Smooth muscle cell of the brain vasculature (primary cell): ENCODE measurements at regions not wholly inside any gene's neighbourhood (a gene's known extent, or its start where the extent isn't known, plus 50 kb on each side); places are given as distances from the start of the nearest gene placed in this dataset.
"Not testable (repeated sequence)": the region's sequence is repeated elsewhere in the genome, so short reads cannot be mapped to it uniquely, and the experiment has no call there.

Experiments
- DNase-seq: peaks from one replicate; pipeline ENCODE4 v3.0.0-alpha.2; 2012; ENCODE audit warnings: low read depth, low spot score

GRCh38 chr4:97073194-97073593 is 1070.1 kb downstream of the STPG2 start:
- no peak for DNase-seq

- DNase-seq: no peak
Observed at GRCh38 chr4:97074531-97074930, 1068.7 kb downstream of the STPG2 start.

GRCh38 chr4:97081951-97082350 is 1061.3 kb downstream of the STPG2 start:
- DNase-seq: no peak

- not testable (repeated sequence) for DNase-seq
Observed at GRCh38 chr4:97097036-97097435, 1046.2 kb downstream of the STPG2 start.

- DNase-seq: not testable (repeated sequence)
Observed at GRCh38 chr4:97101171-97101570, 1042.1 kb downstream of the STPG2 start.

DNA sequence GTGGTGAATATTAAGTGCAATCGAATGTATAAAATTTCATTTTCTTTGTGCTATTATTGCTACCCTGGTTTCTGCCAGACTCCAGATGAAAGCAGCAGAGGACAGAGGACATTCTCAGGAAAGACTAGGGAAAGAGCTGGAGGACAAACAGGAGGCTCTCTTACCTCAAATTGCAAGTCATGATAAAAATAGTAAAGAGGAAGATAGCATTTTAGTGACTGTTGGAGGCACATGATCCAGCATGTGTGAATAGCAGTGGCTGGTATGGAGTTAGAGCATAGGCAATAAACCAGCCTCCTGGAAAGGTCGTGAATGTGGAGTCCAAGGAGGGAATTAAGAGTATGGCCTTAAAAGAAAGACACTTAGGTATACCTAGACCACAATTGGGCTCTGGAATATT is 1040.0 kb downstream of the STPG2 start:
- DNase-seq: no peak

- no peak for DNase-seq
Observed at GRCh38 chr4:97104006-97104405, 1039.3 kb downstream of the STPG2 start.

DNA sequence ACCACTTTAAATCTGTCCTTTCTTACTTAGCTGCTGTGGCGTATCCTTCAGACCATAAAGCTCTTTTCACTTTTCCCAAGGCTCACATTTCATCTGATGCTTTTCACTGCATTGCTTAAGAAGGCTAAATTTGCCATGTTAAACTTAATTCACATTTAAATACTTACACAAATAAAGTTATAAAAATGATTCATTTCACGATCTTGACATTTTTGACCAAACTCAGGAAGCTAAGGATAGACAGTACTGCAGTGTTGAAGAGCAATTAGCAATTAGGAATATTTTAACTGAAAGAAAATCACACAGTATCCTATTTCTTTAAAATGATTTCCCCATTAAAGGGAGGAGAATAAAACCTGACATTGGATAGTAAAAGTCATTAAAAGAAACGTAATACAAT is 1038.6 kb downstream of the STPG2 start:
- DNase-seq: no peak

DNA sequence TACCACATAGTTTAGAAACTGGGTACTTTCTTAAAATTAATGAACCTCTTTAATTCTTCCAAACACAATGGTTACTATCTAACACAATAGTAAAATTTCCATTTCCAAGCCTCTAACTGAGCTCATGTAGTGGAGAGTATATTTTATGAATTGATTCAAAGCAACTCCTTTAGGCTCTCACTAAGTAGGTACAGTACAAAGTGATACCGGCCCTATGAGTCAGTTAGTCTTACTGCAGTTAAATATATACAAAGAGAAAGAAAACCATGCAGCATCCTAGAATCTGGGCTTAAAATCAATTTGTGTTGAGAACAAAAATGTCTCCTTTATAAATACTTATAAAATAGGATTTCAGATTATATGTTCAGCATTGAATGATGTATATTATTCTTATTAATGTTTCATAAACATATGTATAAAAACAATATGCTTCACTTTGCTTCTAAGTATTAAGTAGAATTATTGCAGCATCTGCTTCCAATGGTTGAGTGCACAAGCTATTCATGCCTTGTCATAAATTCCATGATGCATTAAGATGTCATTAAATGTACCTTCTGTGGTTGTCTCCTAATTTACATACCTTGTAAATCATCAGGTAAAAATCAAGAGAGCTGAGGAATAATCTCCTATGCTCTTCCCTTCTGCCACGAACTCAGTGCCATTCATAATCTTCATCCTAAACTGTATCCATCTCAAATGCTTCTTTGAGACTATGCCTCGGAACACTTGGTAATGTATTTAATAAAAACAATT is 1037.8 kb downstream of the STPG2 start:
- DNase-seq: no peak

- DNase-seq: no peak
Observed at GRCh38 chr4:97106161-97106560, 1037.1 kb downstream of the STPG2 start.

GRCh38 chr4:97110506-97110905 is 1032.8 kb downstream of the STPG2 start:
- no peak for DNase-seq

- DNase-seq: no peak
Observed at GRCh38 chr4:97116511-97116910, 1026.8 kb downstream of the STPG2 start.

DNA sequence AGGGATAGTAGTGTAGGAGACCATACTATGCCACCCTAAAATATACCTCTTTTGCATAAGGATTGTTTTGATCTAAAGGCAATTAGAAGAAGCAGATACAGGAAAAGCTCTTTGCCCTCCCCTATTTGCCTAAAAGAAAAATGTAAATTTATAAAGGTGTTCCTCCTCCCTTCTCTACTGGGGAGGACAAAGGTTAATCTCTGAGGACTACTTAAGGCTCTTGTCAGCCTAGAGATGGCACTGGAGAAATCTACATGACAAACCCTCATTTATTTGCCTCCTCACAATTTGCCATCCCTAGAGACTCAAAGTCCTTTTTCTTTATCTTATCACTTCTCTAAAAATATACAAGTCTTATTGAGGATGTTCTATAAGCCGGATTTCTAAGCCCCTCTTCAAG is 1021.8 kb downstream of the STPG2 start:
- no peak for DNase-seq

DNA sequence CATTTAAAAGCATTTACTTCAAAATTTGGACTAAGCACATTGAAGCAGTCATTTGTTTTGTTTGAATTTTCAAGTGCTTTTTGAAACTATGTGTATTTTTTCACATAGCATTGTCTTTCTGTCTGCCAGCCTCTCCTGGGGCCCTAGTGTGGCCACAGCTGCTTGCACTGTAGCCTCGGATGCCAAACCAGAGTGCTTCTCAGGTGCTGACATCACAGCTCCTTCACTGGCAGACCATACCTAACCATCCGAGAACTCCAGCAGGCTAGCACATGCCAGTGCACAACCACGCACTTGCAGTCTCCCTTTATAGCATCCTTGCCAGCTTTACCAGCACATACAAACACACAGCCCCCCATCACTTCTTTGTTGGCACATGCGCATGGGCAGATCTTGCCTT is 1019.7 kb downstream of the STPG2 start:
- no peak for DNase-seq

DNA sequence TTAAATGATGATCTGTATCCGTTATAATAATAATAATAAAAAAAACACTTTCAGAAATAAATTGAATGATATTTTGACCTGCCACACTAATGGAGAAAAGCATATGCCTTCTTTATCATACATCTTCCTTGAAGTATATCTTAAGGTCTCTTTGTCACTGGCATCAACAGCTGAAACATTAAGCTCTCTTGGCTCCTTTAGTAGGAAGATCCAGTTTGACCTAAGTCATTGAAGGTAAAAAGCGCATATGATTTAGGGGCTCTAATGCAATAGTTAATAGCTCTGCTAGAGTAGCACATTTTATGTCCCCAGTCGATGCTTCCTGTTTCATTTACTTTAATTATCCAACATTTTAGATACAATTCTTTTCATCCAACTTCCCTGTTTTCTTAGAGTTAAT is 1010.8 kb downstream of the STPG2 start:
- no peak for DNase-seq

- DNase-seq: no peak
Observed at GRCh38 chr4:97134456-97134855, 1008.8 kb downstream of the STPG2 start.

GRCh38 chr4:97139791-97140190 is 1003.5 kb downstream of the STPG2 start:
- no peak for DNase-seq

- DNase-seq: no peak
Observed at GRCh38 chr4:97140545-97140944, 1002.7 kb downstream of the STPG2 start.

DNA sequence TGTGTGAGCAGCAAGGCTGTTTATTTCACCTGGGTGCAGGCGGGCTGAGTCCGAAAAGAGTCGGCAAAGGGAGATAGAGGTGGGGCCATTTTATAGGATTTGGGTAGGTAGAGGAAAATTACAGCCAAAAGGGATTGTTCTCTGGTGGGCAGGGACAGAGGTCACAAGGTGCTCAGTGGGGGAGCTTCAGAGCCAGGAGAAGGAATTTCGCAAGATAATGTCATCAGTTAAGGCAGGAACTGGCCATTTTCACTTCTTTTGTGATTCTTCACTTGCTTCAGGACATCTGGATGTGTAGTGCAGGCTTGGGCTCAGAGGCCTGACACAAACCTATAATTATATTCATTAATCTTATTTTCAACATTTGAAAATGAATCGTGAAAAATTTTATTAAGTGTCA is 1001.9 kb downstream of the STPG2 start:
- not testable (repeated sequence) for DNase-seq

DNA sequence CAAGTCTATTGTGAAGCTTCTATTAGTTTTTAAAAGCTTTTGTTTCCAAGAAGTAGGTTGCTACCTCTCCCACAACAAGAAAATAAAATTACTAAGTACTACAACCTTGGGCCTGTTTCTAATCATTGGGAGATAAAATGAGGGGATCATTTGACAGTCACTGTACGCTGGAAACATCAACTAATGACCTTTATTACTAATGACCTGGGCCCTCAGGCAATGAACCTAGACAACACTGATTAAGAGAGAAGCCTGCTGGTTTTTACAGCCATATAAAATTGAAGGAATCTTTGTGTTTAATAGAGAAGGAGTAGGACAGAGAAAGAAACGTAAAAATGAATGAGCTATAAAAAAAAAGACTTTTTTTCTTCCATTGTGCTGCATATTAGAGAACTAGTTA is 1000.9 kb downstream of the STPG2 start:
- DNase-seq: no peak

- no peak for DNase-seq
Observed at GRCh38 chr4:97142893-97143292, 1000.4 kb downstream of the STPG2 start.

DNA sequence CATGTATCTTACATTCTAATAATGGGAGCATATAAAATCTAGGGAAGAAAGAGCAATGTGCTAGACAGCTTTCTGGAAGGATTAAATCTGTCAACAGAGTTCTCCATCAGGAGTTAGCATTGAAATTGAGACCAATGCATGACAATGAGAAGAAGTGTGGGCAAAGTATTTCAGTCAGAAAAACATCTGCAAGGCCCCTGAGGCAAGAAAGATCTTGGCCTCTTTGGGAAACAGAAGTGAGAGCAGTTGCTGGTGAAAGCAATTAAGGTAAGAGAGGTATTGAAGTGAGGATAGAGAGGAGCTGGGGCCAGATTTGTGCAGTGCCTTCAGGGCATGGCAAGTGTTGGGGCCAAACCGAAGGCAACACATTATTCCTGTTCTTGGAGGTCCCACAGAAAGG is 999.1 kb downstream of the STPG2 start:
- no peak for DNase-seq

DNA sequence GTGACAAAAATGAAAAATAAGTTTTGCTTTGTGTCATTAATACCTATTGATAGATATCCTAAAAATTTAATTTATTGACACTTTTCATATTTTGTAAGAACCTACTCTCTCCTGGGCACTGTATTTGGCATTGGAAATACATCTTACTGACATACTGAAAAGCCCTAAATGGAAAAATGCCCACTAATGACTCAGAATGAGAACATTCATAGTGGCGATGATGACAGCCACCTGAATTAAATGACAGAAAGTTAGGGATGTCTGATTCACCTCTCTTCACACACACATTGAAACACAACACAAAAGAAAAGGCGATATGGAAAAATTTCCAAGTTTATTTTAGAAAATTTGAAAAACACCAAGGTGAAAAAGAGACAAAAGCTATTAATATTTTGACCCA is 992.3 kb downstream of the STPG2 start:
- no peak for DNase-seq

- no peak for DNase-seq
Observed at GRCh38 chr4:97152149-97152548, 991.1 kb downstream of the STPG2 start.
